Liver (tissue), 3 donors: ENCODE measurements at regions not wholly inside any gene's neighbourhood (a gene's known extent, or its start where the extent isn't known, plus 50 kb on each side); places are given as distances from the start of the nearest gene placed in this dataset.

ENCODE experiments used
- ATF3 ChIP-seq: IDR thresholded peaks from 2 replicates; pipeline ENCODE4 v1.6.1; 2016; ENCODE audit warnings: antibody characterized with exemption
- CTCF ChIP-seq: fragments of 150-350 bp; IDR thresholded peaks from 2 replicates; pipeline ENCODE4 v1.5.1; 2017; ENCODE audit warnings: improper control_type of control experiment, low read depth, low read length; ENCODE audit not compliant: missing input control
- GABPA ChIP-seq, 2 donors: IDR thresholded peaks in 1 of 2; conservative IDR thresholded peaks in 1 of 2; 2 replicates each; pipeline ENCODE4 v1.6.1; 2016; ENCODE audit warnings: antibody characterized with exemption in 2 of 2, mild to moderate bottlenecking in 1 of 2, moderate library complexity in 1 of 2
- JUND ChIP-seq, 2 donors: IDR thresholded peaks; 2 replicates each; pipeline ENCODE4 v1.6.1; 2016; ENCODE audit warnings: antibody characterized with exemption in 2 of 2
- MAX ChIP-seq: IDR thresholded peaks from 2 replicates; pipeline ENCODE4 v1.6.1; 2016; ENCODE audit warnings: antibody characterized with exemption
- NR2F2 ChIP-seq: IDR thresholded peaks from 2 replicates; pipeline ENCODE4 v1.6.1; 2016; ENCODE audit warnings: antibody characterized with exemption
- REST ChIP-seq: IDR thresholded peaks from 2 replicates; pipeline ENCODE4 v1.6.1; 2016; ENCODE audit warnings: antibody characterized with exemption, mild to moderate bottlenecking
- RXRA ChIP-seq, 2 donors: IDR thresholded peaks; 2 replicates each; pipeline ENCODE4 v1.6.1; 2017 to 2018; ENCODE audit warnings: antibody characterized with exemption in 2 of 2, mild to moderate bottlenecking in 1 of 2
- SP1 ChIP-seq: IDR thresholded peaks from 2 replicates; pipeline ENCODE4 v1.6.1; 2018; ENCODE audit warnings: antibody characterized with exemption, mild to moderate bottlenecking
- TAF1 ChIP-seq: conservative IDR thresholded peaks from 2 replicates; pipeline ENCODE4 v1.6.1; 2016; ENCODE audit warnings: antibody characterized with exemption, mild to moderate bottlenecking
- donor health status: healthy.
- donor health status: healthy.

GRCh38 chr12:127262615-127263014 lies 1004.4 kb upstream of the TMEM132C start:
- TF ChIP-seq CTCF: no peak
- peak; percentile 76 to 90 for TF ChIP-seq RXRA (IDR thresholded peaks at IDR 0.05)
- TF ChIP-seq TAF1: no peak
- no peak for TF ChIP-seq JUND (IDR thresholded peaks at IDR 0.05)
- TF ChIP-seq SP1: no peak
- TF ChIP-seq ATF3: no peak
- no peak for TF ChIP-seq REST
- TF ChIP-seq MAX: no peak
- TF ChIP-seq GABPA (IDR thresholded peaks at IDR 0.05 in 1 of 2, conservative IDR thresholded peaks at IDR 0.05 in 1 of 2): no peak
- TF ChIP-seq NR2F2: no peak
